ENCODE measurements at regions not wholly inside any gene's neighbourhood (a gene's known extent, or its start where the extent isn't known, plus 50 kb on each side); places are given as distances from the start of the nearest gene placed in this dataset.

DNA sequence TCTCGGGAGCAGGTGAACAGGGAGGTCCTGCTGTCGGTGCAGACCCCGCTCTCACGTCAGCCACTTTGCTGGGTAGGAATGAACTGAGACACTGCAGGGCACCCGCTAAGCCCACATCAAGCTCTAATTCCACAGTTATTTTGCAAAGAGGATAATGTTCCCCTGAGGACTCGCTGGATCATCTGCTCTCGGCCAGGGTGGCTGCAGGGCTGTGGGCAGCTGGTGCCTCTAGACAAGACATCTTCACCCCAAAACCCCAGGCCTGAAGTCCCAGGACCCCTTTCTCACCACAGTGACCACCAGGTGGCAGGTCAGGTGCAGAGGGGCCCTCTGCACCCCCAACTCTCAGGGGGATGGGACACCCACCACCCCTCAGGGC is 135.1 kb upstream of the PPP1R26 start:
- TF ChIP-seq TAF1 (IDR thresholded peaks at IDR 0.05; ENCODE audit: low read depth, low read length) (no peak), PAX5 (IDR thresholded peaks at IDR 0.05; ENCODE audit: insufficient read depth, low read length, severe bottlenecking) (no peak), POLR2A (IDR thresholded peaks at IDR 0.05; ENCODE audit: low read depth, low read length) (no peak), POLR2AphosphoS5 (IDR thresholded peaks at IDR 0.05; ENCODE audit: low read depth, low read length) (no peak), POU2F2 (IDR thresholded peaks at IDR 0.05; ENCODE audit: low read depth, low read length) (no peak)
